ENCODE measurements at regions not wholly inside any gene's neighbourhood (a gene's known extent, or its start where the extent isn't known, plus 50 kb on each side); places are given as distances from the start of the nearest gene placed in this dataset.

- no peak for TF ChIP-seq CTCF (IDR thresholded peaks at IDR 0.05; ENCODE audit: extremely low read depth in 1 of 2, insufficient read depth in 1 of 2, low read depth in 1 of 2, low read length in 2 of 2)
- TF ChIP-seq POLR2A (IDR thresholded peaks at IDR 0.05; ENCODE audit: low read depth, low read length) = no peak
- no peak for TF ChIP-seq POLR2AphosphoS5 (IDR thresholded peaks at IDR 0.05; ENCODE audit: insufficient read depth, low read depth, low read length)
- no peak for TF ChIP-seq EZH2 (IDR thresholded peaks at IDR 0.05; ENCODE audit: borderline replicate concordance, low read depth, low read length, severe bottlenecking)
- TF ChIP-seq MAX (IDR thresholded peaks at IDR 0.05; ENCODE audit: insufficient read depth, insufficient read length) = no peak
- no peak for TF ChIP-seq MYC (IDR thresholded peaks at IDR 0.05; ENCODE audit: low read depth, low read length)
- TF ChIP-seq GATA2 (IDR thresholded peaks at IDR 0.05; ENCODE audit: insufficient read depth, insufficient read length, low read depth, low read length) = no peak
- TF ChIP-seq FOS (IDR thresholded peaks at IDR 0.05; ENCODE audit: borderline replicate concordance, insufficient read depth, low read length) = peak; percentile 92
These were observed 192.0 kb upstream of the ANK2 start for GRCh38 chr4:112857461-112857860.
